AG09309 (cell line): ENCODE measurements at regions not wholly inside any gene's neighbourhood (a gene's known extent, or its start where the extent isn't known, plus 50 kb on each side); places are given as distances from the start of the nearest gene placed in this dataset.
"Not testable (repeated sequence)": the region's sequence is repeated elsewhere in the genome, so short reads cannot be mapped to it uniquely, and the experiment has no call there.

ENCODE experiments used
- DNase-seq: peaks from one replicate; pipeline ENCODE4 v3.0.0-alpha.2; 2010; ENCODE audit warnings: low read depth
- H3K4me3 ChIP-seq: 2 replicates; pipeline ENCODE4 v1.5.1; 2011; ENCODE audit warnings: mild to moderate bottlenecking, low read depth, low read length, moderate library complexity; ENCODE audit not compliant: control insufficient read depth
- TF ChIP-seq, protein P1 (sequence below): IDR thresholded peaks from 2 replicates; pipeline ENCODE4 v1.5.1; 2011; ENCODE audit warnings: mild to moderate bottlenecking, low read depth, low read length, inconsistent platforms; ENCODE audit not compliant: insufficient read depth, control insufficient read depth; ENCODE audit errors: missing control alignments

DNA sequence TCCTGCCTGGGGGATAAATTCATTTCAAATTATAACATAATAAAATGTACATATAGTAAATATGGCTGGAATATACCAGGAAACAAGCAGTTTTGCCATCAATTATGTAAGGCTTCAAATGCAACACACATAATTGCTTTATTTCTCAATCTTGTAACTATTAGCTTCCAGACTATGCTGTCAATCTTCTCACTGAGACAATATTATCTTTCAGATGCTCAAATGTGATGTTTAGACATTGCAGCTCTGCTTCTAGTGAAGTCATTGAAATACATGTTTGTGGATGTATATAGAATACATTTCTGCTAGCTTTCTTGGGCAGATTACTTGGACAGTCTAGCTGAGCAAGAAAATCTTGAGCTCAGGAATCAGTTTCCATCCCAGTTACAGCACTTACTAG, 454.4 kb downstream of the TDRD3 start:
- no peak overlapping the region for H3K4me3 ChIP-seq
- TF ChIP-seq, protein P1, sequence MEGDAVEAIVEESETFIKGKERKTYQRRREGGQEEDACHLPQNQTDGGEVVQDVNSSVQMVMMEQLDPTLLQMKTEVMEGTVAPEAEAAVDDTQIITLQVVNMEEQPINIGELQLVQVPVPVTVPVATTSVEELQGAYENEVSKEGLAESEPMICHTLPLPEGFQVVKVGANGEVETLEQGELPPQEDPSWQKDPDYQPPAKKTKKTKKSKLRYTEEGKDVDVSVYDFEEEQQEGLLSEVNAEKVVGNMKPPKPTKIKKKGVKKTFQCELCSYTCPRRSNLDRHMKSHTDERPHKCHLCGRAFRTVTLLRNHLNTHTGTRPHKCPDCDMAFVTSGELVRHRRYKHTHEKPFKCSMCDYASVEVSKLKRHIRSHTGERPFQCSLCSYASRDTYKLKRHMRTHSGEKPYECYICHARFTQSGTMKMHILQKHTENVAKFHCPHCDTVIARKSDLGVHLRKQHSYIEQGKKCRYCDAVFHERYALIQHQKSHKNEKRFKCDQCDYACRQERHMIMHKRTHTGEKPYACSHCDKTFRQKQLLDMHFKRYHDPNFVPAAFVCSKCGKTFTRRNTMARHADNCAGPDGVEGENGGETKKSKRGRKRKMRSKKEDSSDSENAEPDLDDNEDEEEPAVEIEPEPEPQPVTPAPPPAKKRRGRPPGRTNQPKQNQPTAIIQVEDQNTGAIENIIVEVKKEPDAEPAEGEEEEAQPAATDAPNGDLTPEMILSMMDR: no peak
- DNase-seq: no peak

- DNase-seq: no peak
- no peak overlapping the region for H3K4me3 ChIP-seq
- TF ChIP-seq, protein P1: no peak
Measured at GRCh38 chr13:60850526-60850925, 453.5 kb downstream of the TDRD3 start.

GRCh38 chr13:60838581-60838980, 441.6 kb downstream of the TDRD3 start:
- no peak overlapping the region for H3K4me3 ChIP-seq
- TF ChIP-seq, protein P1: no peak
- no peak for DNase-seq

DNA sequence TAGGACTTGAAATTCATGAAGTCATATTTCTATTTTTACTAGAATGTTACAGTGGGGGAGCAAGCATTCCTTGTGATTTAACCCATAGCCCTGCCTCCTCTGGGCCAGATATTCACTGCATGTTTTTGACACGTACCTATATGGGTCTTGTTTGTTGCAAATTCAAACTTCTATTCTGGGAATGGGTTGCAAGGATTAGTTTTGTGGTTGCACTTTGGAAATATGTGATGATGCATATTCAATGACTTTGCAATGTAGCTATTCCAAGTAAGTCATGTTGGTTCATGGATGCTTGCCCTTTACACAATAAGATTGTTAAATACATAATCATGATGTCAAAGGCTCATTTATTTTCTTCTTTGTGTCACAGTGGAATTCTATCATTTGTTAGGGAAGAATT, 440.8 kb downstream of the TDRD3 start:
- DNase-seq: no peak
- TF ChIP-seq, protein P1: no peak
- no peak overlapping the region for H3K4me3 ChIP-seq

DNA sequence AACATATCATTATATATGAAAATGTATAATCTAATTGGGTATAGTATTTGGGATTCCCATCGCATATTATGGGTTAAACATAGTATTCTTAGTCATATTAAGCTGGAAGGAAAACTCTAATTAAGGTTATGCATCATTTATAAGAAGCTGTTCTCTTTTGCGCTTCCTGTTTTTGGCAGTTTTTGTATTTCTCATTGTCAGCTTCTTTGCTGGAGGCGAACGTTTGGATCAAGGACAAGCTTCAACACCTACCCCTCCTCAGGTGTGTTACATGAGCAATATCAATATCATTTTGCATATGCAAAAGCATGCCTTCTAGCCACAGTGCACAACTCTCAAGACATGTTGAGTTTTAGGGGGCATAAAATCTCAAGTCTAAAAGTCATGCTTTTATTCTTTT, 439.8 kb downstream of the TDRD3 start:
- H3K4me3 ChIP-seq: no peak overlapping the region
- DNase-seq: no peak
- TF ChIP-seq, protein P1: no peak

- TF ChIP-seq, protein P1: no peak
- H3K4me3 ChIP-seq: no peak overlapping the region
- no peak for DNase-seq
Measured at GRCh38 chr13:60811581-60811980, 414.6 kb downstream of the TDRD3 start.

GRCh38 chr13:60805640-60806039, 408.6 kb downstream of the TDRD3 start:
- not testable (repeated sequence) for DNase-seq, H3K4me3 ChIP-seq
